Lower leg skin (tissue), 3 donors: ENCODE measurements at regions not wholly inside any gene's neighbourhood (a gene's known extent, or its start where the extent isn't known, plus 50 kb on each side); places are given as distances from the start of the nearest gene placed in this dataset.

ENCODE experiments used
- CTCF ChIP-seq, 3 donors: fragments of 450-650 bp; IDR thresholded peaks; one replicate each; pipeline ENCODE4 v1.5.1; 2016; ENCODE audit warnings: antibody characterized with exemption in 3 of 3, mild to moderate bottlenecking in 3 of 3, moderate library complexity in 2 of 3
- POLR2A ChIP-seq, 2 donors: fragments of 450-650 bp; IDR thresholded peaks; one replicate each; pipeline ENCODE4 v1.6.1; 2016 to 2017; ENCODE audit warnings: antibody characterized with exemption in 2 of 2, mild to moderate bottlenecking in 1 of 2, moderate library complexity in 1 of 2

- TF ChIP-seq POLR2A (IDR thresholded peaks at IDR 0.05) (no peak), CTCF (IDR thresholded peaks at IDR 0.05) (no peak)
Measured at GRCh38 chr12:91980389-91980821, 165.2 kb downstream of the BTG1 start.
